OCI-LY1 (cell line): ENCODE measurements at regions not wholly inside any gene's neighbourhood (a gene's known extent, or its start where the extent isn't known, plus 50 kb on each side); places are given as distances from the start of the nearest gene placed in this dataset.
"Not testable (repeated sequence)": the region's sequence is repeated elsewhere in the genome, so short reads cannot be mapped to it uniquely, and the experiment has no call there.

Experiments
- H2AFZ ChIP-seq: fragments of 200-600 bp; sonication (generic), shearing (Covaris generic); 2 replicates; pipeline ENCODE4 v1.6.0; 2014; ENCODE audit warnings: antibody characterized with exemption, mild to moderate bottlenecking, low read length
- H3F3A ChIP-seq: fragments of 200-600 bp; sonication (generic), shearing (Covaris generic); 2 replicates; pipeline ENCODE4 v1.6.0; 2014; ENCODE audit warnings: mild to moderate bottlenecking, antibody characterized with exemption, low read length, moderate library complexity; ENCODE audit not compliant: insufficient read depth
- H3K27ac ChIP-seq: fragments of 200-600 bp; sonication (generic); 2 replicates; pipeline ENCODE4 v1.5.1; 2014; ENCODE audit warnings: low read length, mixed run types, mild to moderate bottlenecking, low read depth; ENCODE audit not compliant: poor library complexity, severe bottlenecking
- H3K27me3 ChIP-seq: fragments of 200-600 bp; sonication (generic); 2 replicates; pipeline ENCODE4 v1.6.0; 2014; ENCODE audit warnings: antibody characterized with exemption, mild to moderate bottlenecking, low read length, moderate library complexity; ENCODE audit not compliant: insufficient read depth
- H3K36me3 ChIP-seq: fragments of 200-600 bp; sonication (generic); 2 replicates; pipeline ENCODE4 v1.6.1; 2014; ENCODE audit warnings: mild to moderate bottlenecking, antibody characterized with exemption, low read length, moderate library complexity, mixed read lengths; ENCODE audit not compliant: insufficient read depth
- H3K4me1 ChIP-seq: fragments of 200-600 bp; sonication (generic); 2 replicates; pipeline ENCODE4 v1.5.1; 2014; ENCODE audit warnings: mild to moderate bottlenecking, low read length, moderate library complexity; ENCODE audit not compliant: insufficient read depth, severe bottlenecking
- H3K4me2 ChIP-seq: fragments of 200-600 bp; sonication (generic), shearing (Covaris generic); 2 replicates; pipeline ENCODE4 v1.6.1; 2014; ENCODE audit warnings: low read length
- H3K4me3 ChIP-seq: fragments of 200-600 bp; sonication (generic); 2 replicates; pipeline ENCODE4 v1.5.1; 2014; ENCODE audit warnings: low read length, low read depth, mild to moderate bottlenecking, mixed read lengths; ENCODE audit not compliant: poor library complexity, severe bottlenecking
- H3K79me2 ChIP-seq: fragments of 200-600 bp; shearing (Covaris generic); 2 replicates; pipeline ENCODE4 v1.6.1; 2016; ENCODE audit warnings: mixed run types, low read length, mixed read lengths; ENCODE audit not compliant: insufficient read depth
- H3K9ac ChIP-seq: fragments of 200-600 bp; sonication (generic), shearing (Covaris generic); 2 replicates; pipeline ENCODE4 v1.6.1; 2014; ENCODE audit warnings: mild to moderate bottlenecking, low read length, mixed read lengths
- H3K9me2 ChIP-seq: fragments of 200-600 bp; sonication (generic), shearing (Covaris generic); 2 replicates; pipeline ENCODE4 v1.6.1; 2014; ENCODE audit warnings: low read depth, mild to moderate bottlenecking, low read length, mixed read lengths
- H3K9me3 ChIP-seq: fragments of 200-600 bp; shearing (Covaris generic); 2 replicates; pipeline ENCODE4 v1.6.1; 2014; ENCODE audit warnings: low read length, mixed read lengths
- H4K20me1 ChIP-seq: fragments of 200-600 bp; sonication (generic), shearing (Covaris generic); 2 replicates; pipeline ENCODE4 v1.6.0; 2016; ENCODE audit warnings: mild to moderate bottlenecking, low read length; ENCODE audit not compliant: insufficient read depth
- EZH2 ChIP-seq: fragments of 200-600 bp; sonication (generic), shearing (Covaris generic); IDR thresholded peaks from 2 replicates; pipeline ENCODE4 v1.8.0; 2017; ENCODE audit warnings: borderline replicate concordance, mixed run types, mild to moderate bottlenecking, antibody characterized with exemption, low read length, moderate library complexity, mixed read lengths
- TF ChIP-seq, protein P1 (sequence below): fragments of 200-600 bp; sonication (generic), shearing (Covaris generic); IDR thresholded peaks from 2 replicates; pipeline ENCODE4 v1.5.1; 2017; ENCODE audit warnings: mild to moderate bottlenecking, antibody characterized with exemption, low read length, moderate library complexity, mixed read lengths

DNA sequence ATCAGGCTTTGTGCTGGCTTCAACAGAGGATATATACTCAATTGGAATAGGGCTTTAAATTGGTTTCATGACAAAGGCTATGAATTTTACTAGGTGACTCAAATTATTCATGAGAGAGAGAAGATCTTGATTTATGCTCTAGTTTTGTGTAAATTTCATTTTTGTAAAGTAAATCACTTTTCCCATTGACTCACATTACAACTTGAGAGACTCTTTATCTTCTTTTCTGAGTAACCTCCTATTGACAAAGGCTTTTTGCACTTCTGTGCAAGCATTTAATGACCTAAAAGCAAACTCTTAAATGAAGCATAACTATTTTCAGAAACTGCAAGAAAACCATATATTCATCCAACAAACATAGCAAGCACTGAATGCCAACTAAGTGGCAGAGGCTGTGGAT lies 98.5 kb upstream of the RHOBTB1 start:
- no peak overlapping the region for H3K27ac ChIP-seq
- no peaks in the 10 kb centered on the region for H3F3A ChIP-seq
- TF ChIP-seq EZH2, result no peak
- TF ChIP-seq, protein P1, sequence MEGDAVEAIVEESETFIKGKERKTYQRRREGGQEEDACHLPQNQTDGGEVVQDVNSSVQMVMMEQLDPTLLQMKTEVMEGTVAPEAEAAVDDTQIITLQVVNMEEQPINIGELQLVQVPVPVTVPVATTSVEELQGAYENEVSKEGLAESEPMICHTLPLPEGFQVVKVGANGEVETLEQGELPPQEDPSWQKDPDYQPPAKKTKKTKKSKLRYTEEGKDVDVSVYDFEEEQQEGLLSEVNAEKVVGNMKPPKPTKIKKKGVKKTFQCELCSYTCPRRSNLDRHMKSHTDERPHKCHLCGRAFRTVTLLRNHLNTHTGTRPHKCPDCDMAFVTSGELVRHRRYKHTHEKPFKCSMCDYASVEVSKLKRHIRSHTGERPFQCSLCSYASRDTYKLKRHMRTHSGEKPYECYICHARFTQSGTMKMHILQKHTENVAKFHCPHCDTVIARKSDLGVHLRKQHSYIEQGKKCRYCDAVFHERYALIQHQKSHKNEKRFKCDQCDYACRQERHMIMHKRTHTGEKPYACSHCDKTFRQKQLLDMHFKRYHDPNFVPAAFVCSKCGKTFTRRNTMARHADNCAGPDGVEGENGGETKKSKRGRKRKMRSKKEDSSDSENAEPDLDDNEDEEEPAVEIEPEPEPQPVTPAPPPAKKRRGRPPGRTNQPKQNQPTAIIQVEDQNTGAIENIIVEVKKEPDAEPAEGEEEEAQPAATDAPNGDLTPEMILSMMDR, result no peak
- H3K4me2 ChIP-seq, result no peak overlapping the region
- H3K4me3 ChIP-seq, result no peak overlapping the region
- H3K79me2 ChIP-seq, result no peaks in the 10 kb centered on the region
- no peaks in the 10 kb centered on the region for H3K4me1 ChIP-seq
- H2AFZ ChIP-seq, result no peak overlapping the region
- no peaks in the 10 kb centered on the region for H3K9me2 ChIP-seq
- H3K9me3 ChIP-seq, result no peaks in the 10 kb centered on the region
- no peak overlapping the region for H3K9ac ChIP-seq
- no peaks in the 10 kb centered on the region for H3K36me3 ChIP-seq
- no peaks in the 10 kb centered on the region for H3K27me3 ChIP-seq
- H4K20me1 ChIP-seq, result no peaks in the 10 kb centered on the region

DNA sequence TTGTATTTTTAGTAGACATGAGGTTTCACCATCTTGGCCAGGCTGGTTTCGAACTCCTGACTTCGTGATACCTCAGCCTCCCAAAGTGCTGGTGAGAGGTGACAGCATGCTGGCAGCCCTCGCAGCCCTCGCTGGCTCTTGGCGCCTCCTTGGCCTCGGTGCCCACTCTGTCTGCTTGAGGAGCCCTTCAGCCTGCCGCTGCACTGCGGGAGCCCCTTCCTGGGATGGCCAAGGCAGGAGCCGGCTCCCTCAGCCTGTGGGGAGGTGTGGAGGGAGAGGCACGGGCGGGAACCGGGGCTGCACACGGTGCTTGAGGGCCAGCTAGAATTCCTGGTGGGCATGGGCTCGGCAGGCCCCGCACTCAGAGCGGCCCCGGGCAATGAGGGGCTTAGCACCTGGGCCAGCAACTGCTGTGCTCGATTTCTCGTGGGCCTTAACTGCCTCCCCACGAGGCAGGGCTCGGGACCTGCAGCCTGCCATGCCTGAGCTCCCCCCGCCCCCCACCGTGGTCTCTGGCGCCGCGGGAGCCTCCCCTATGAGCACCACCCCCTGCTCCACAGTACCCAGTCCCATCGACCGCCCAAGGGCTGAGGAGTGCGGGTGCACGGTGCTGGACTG lies 96.5 kb upstream of the RHOBTB1 start:
- Histone ChIP-seq H3K4me3 (no peak overlapping the region), H3K27me3 (no peaks in the 10 kb centered on the region), H3K9me3 (no peaks in the 10 kb centered on the region), H2AFZ (no peak overlapping the region), H3F3A (no peaks in the 10 kb centered on the region), H4K20me1 (no peaks in the 10 kb centered on the region), H3K9ac (no peak overlapping the region), H3K79me2 (no peaks in the 10 kb centered on the region), H3K9me2 (no peaks in the 10 kb centered on the region), H3K36me3 (no peaks in the 10 kb centered on the region), H3K27ac (no peak overlapping the region), H3K4me2 (no peak overlapping the region), H3K4me1 (no peaks in the 10 kb centered on the region)
- no peak for TF ChIP-seq EZH2
- TF ChIP-seq, protein P1, result no peak

DNA sequence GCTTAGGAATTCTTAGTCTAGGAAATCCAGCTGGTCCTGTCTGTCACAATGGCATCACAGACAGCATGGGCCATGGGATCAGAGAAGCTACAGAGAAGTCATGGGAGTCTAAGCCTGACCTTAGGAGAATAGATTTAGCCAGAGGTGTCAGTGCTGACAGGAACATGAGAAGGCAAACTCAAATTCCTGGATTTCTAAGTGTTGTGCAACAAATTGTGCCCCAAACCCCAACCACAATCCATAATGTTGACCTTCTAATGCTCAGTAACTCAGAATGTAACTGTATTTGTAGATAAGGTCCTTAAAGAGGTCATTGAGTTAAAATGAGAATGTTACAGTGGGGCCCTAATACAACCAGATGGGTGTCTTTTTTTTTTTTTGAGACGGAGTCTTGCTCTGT lies 95.9 kb upstream of the RHOBTB1 start:
- Histone ChIP-seq H3F3A (no peaks in the 10 kb centered on the region), H3K4me3 (no peak overlapping the region), H3K27me3 (no peaks in the 10 kb centered on the region), H3K9me3 (no peaks in the 10 kb centered on the region), H3K79me2 (no peaks in the 10 kb centered on the region), H3K27ac (no peak overlapping the region), H3K4me2 (no peak overlapping the region), H3K36me3 (no peaks in the 10 kb centered on the region), H3K9me2 (no peaks in the 10 kb centered on the region), H3K9ac (no peak overlapping the region), H4K20me1 (no peaks in the 10 kb centered on the region), H3K4me1 (no peaks in the 10 kb centered on the region), H2AFZ (no peak overlapping the region)
- no peak for TF ChIP-seq EZH2
- TF ChIP-seq, protein P1, result no peak

GRCh38 chr10:61037261-61037830 lies 93.4 kb upstream of the RHOBTB1 start:
- H3K4me1 ChIP-seq, result not testable (repeated sequence)

GRCh38 chr10:61036148-61036547 lies 92.2 kb upstream of the RHOBTB1 start:
- not testable (repeated sequence) for H4K20me1 ChIP-seq, H3K4me3 ChIP-seq, H3K4me1 ChIP-seq, H2AFZ ChIP-seq, H3K9me3 ChIP-seq, H3K9me2 ChIP-seq, H3K36me3 ChIP-seq, H3F3A ChIP-seq, H3K4me2 ChIP-seq, H3K9ac ChIP-seq, H3K27ac ChIP-seq, H3K79me2 ChIP-seq, H3K27me3 ChIP-seq

More at GRCh38 chr10:61037261-61037830, 93.4 kb upstream of the RHOBTB1 start:
- not testable (repeated sequence) for H3K9ac ChIP-seq, H3F3A ChIP-seq, H3K36me3 ChIP-seq, H3K27ac ChIP-seq, H3K9me3 ChIP-seq, H3K9me2 ChIP-seq, H3K79me2 ChIP-seq, H3K27me3 ChIP-seq, H2AFZ ChIP-seq, H3K4me2 ChIP-seq, H4K20me1 ChIP-seq, H3K4me3 ChIP-seq
